Type B pancreatic cell (in vitro differentiated cells): ENCODE measurements at regions not wholly inside any gene's neighbourhood (a gene's known extent, or its start where the extent isn't known, plus 50 kb on each side); places are given as distances from the start of the nearest gene placed in this dataset.

ENCODE experiments used
- DNase-seq: peaks from one replicate; pipeline ENCODE4 v3.0.0; 2021; ENCODE audit warnings: mixed read lengths; ENCODE audit not compliant: unreplicated experiment; ENCODE audit errors: extremely low spot score
- H3K27ac Mint-ChIP-seq: 2 replicates; pipeline ENCODE4 v1.8.0; 2021; ENCODE audit warnings: mild to moderate bottlenecking, mixed read lengths
- H3K27me3 Mint-ChIP-seq: 2 replicates; pipeline ENCODE4 v1.8.0; 2021; ENCODE audit warnings: mixed read lengths
- H3K36me3 Mint-ChIP-seq: 2 replicates; pipeline ENCODE4 v1.8.0; 2021; ENCODE audit warnings: mixed read lengths
- H3K4me1 Mint-ChIP-seq: one replicate; pipeline ENCODE4 v1.8.0; 2021; ENCODE audit warnings: mixed read lengths; ENCODE audit not compliant: unreplicated experiment
- H3K4me3 Mint-ChIP-seq: 2 replicates; pipeline ENCODE4 v1.8.0; 2021; ENCODE audit warnings: mild to moderate bottlenecking, mixed read lengths
- H3K9me3 Mint-ChIP-seq: 2 replicates; pipeline ENCODE4 v1.8.0; 2021; ENCODE audit warnings: mixed read lengths
- TF ChIP-seq, protein P1 (sequence below): fragments of 200-600 bp; sonication (generic); conservative IDR thresholded peaks from 2 replicates; pipeline ENCODE4 v1.5.0; 2021; ENCODE audit warnings: antibody characterized with exemption, mild to moderate bottlenecking

DNA sequence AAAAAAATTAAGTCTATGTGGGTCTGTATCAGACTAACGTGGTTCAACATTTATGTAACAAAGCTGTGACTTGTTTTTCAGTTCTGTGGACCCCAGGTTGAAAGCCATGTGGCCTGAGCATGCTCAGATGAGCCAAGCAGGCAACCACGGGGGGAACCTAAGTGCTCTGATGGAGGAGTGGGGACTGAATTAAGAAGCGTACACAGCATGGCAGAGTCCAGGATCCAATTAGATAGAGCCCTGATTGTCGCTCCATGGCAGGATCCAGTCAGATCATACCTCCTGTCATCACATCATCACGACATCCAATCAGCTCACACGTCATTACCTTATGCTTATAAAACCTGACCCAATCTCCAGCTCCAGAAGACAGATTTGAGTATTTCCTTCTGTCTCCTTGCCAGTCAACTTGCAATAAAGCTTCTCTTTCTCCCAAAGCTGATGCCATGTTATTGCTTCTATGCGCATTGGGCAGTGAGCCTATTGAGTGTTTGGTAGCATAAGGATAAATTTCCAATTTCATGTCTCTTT is 1013.1 kb upstream of the TMEM132C start:
- H3K9me3 Mint-ChIP-seq: no peaks in the 10 kb centered on the region
- H3K27ac Mint-ChIP-seq: no peak overlapping the region
- no peak for DNase-seq
- no peaks in the 10 kb centered on the region for H3K4me1 Mint-ChIP-seq
- no peak overlapping the region for H3K4me3 Mint-ChIP-seq
- peaks cover 3% of the 10 kb centered on the region for H3K27me3 Mint-ChIP-seq
- no peaks in the 10 kb centered on the region for H3K36me3 Mint-ChIP-seq
- TF ChIP-seq, protein P1, sequence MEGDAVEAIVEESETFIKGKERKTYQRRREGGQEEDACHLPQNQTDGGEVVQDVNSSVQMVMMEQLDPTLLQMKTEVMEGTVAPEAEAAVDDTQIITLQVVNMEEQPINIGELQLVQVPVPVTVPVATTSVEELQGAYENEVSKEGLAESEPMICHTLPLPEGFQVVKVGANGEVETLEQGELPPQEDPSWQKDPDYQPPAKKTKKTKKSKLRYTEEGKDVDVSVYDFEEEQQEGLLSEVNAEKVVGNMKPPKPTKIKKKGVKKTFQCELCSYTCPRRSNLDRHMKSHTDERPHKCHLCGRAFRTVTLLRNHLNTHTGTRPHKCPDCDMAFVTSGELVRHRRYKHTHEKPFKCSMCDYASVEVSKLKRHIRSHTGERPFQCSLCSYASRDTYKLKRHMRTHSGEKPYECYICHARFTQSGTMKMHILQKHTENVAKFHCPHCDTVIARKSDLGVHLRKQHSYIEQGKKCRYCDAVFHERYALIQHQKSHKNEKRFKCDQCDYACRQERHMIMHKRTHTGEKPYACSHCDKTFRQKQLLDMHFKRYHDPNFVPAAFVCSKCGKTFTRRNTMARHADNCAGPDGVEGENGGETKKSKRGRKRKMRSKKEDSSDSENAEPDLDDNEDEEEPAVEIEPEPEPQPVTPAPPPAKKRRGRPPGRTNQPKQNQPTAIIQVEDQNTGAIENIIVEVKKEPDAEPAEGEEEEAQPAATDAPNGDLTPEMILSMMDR: no peak

DNA sequence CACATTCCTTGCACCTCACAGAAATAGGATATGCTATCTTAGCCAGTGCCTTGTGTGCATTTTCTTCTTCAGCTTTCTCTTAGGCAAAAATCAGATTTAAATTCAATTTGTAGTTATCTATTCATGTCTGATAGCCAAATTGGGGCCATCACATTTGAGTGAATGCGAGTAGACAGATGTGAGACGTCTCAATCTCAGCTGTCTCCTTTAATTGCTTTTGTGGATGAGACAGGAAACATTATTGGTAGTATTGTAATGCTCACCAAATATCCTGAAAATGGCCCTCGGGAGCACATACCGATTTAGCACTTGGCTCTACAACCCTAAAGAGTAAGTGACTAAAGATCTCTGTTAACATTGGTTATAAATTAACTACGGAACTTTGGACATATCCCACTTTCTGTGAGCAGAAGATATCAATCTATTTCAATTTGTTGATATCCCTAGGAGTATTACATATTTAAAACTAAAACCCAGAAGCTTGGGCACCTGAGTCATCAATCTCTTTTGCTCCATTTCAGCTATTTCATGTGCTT is 1012.5 kb upstream of the TMEM132C start:
- Mint-ChIP-seq H3K9me3 (no peaks in the 10 kb centered on the region), H3K4me1 (no peaks in the 10 kb centered on the region), H3K27me3 (peaks cover 3% of the 10 kb centered on the region), H3K4me3 (no peak overlapping the region), H3K36me3 (no peaks in the 10 kb centered on the region), H3K27ac (no peak overlapping the region)
- TF ChIP-seq, protein P1: no peak
- no peak for DNase-seq

DNA sequence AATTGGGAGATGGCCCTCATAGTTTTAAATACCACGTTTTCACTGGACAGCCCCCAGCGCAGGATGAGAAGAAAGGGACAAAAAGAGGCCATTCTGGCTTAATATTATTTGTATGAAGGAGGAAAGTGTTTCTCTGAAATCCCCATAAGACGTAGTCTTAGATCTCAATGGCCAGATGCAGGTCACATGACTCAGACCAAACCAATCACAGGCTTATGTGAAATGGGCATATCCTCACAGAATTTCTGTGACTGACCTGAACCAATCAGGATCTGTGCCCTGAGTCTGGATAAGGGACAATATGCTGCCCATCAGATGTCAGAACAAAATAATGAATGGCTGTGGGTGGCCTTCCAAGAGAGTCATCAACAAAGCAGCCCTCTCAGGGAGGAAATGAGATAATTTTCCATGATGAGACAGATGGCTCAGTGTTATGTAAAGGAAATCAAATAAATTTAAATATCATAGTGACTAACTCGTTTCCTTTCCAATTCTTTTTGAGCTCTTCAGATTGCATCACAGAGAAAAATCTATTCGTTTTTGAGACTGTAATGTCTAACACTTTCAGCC is 1009.5 kb upstream of the TMEM132C start:
- H3K4me1 Mint-ChIP-seq: no peaks in the 10 kb centered on the region
- no peaks in the 10 kb centered on the region for H3K9me3 Mint-ChIP-seq
- no peaks in the 10 kb centered on the region for H3K27me3 Mint-ChIP-seq
- no peak overlapping the region for H3K4me3 Mint-ChIP-seq
- H3K27ac Mint-ChIP-seq: no peak overlapping the region
- no peaks in the 10 kb centered on the region for H3K36me3 Mint-ChIP-seq
- DNase-seq: no peak
- TF ChIP-seq, protein P1: no peak

DNA sequence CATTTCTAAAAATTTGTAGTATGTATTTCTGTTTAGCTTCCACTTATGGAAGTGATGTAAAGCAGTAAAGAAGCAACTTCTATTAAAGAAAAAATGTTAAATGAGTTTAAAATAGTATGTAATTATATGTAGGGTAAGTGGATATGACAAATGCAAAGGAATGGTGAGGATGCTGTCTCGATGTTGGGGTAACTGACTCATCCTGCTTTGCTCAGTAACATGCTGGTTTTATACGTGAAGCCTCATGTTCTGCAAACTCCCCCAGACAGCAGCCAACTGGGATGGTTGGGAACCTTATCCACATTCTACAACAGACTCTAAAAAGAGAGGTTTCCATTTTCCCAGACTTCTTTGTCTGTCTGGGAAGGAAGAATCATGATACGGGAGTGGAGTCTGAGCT is 1006.4 kb upstream of the TMEM132C start:
- Mint-ChIP-seq H3K9me3 (no peaks in the 10 kb centered on the region), H3K27ac (no peak overlapping the region), H3K27me3 (no peaks in the 10 kb centered on the region), H3K36me3 (no peaks in the 10 kb centered on the region), H3K4me1 (no peaks in the 10 kb centered on the region), H3K4me3 (no peak overlapping the region)
- TF ChIP-seq, protein P1: no peak
- no peak for DNase-seq

DNA sequence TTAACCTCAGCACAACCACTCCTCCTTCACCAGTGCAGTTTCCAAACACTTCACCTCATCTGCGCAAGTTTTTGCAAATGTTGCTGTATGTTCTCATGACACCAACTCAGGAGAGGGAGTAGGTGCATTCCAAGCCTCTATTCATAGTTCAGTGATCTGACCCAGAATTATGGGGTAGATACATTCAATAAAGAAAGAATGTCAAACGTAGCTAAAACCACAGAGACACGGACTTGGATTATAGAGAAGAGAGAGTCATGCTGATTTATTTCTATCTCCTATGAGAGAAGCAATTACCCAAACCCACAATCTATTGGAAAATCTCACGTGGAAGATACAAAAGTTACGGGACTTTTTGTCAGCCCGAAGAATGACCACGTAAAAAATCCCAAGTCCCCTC is 1006.0 kb upstream of the TMEM132C start:
- Mint-ChIP-seq H3K27me3 (no peaks in the 10 kb centered on the region), H3K4me1 (no peaks in the 10 kb centered on the region), H3K9me3 (no peaks in the 10 kb centered on the region), H3K36me3 (no peaks in the 10 kb centered on the region), H3K4me3 (no peak overlapping the region), H3K27ac (no peak overlapping the region)
- TF ChIP-seq, protein P1: no peak
- no peak for DNase-seq
